ENCODE measurements at regions not wholly inside any gene's neighbourhood (a gene's known extent, or its start where the extent isn't known, plus 50 kb on each side); places are given as distances from the start of the nearest gene placed in this dataset.

DNA sequence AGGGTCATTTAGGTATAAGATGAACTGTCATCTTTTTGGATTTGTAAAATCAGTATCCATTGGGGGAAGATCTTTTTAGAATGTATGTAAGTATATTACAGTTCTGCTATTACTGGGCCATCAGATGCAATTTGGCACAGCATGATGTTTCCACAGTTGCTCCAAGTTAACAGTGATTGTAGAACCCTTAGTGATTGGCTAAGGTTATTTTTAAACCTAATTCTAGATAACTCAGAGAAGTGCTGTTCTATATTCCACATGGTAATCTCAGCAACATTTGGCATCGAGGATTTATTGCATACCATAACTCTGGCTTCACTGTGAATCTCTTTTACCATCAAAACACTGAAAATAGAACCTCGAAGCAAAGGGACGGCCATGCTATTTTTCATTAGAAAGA lies 215.7 kb upstream of the HAND2 start:
- 69% methylated on average over 3 of the region's 3 CpGs; no CpG with 5 or more reads in 1 of the 2 donors for WGBS, 2 donors (ENCODE audit: low coverage in 1 of 2)
- Histone ChIP-seq H3K9me3 (no peaks in the 10 kb centered on the region), H3K27ac (no peak overlapping the region), H3K4me3 (no peak overlapping the region), H3K27me3 (no peaks in the 10 kb centered on the region), H3K36me3 (no peaks in the 10 kb centered on the region), H3K4me1 (no peaks in the 10 kb centered on the region)
- no peak for TF ChIP-seq POLR2AphosphoS5 (IDR thresholded peaks at IDR 0.05)
- no peak for TF ChIP-seq EP300 (IDR thresholded peaks at IDR 0.05; ENCODE audit: low read depth)
- in situ Hi-C loops (cut with MboI; ENCODE audit: low pct_ligation_motif_present in 1 of 4, low pct_unique_long_range_greater_than_20kb in 1 of 4, low sequenced_read_pairs in 3 of 4) (no loop called here), intact Hi-C loops (cut with DNase I; ENCODE audit: low total_unique reads) (no loop called here)
- DNase-seq = no peak

DNA sequence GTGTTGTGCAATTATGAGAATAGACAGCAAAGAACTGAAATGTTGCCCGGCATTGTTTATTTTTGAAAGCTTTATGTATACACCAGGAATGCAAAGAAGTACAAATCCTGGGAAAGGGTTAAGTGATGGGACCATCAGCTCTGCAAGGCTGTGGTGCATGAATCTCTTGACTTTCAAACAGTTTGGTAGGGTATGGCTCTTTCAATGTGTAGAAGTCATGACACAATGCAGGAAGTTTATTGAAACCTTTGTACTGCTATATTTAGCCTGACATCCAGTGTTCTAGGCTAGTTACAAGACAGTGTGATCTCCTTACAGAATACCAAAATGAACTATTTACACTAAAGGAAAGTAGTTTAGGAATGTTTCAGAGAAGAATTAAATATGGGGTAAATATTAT lies 206.8 kb upstream of the HAND2 start:
- Histone ChIP-seq H3K9me3 (no peaks in the 10 kb centered on the region), H3K27me3 (no peaks in the 10 kb centered on the region), H3K27ac (no peak overlapping the region), H3K4me1 (peaks cover 0 to 8% (median 0%) of the 10 kb centered on the region in 4 donors), H3K4me3 (no peak overlapping the region), H3K36me3 (no peaks in the 10 kb centered on the region)
- TF ChIP-seq POLR2AphosphoS5 (IDR thresholded peaks at IDR 0.05) = no peak
- TF ChIP-seq EP300 (IDR thresholded peaks at IDR 0.05; ENCODE audit: low read depth) = no peak
- TF ChIP-seq, protein P1, sequence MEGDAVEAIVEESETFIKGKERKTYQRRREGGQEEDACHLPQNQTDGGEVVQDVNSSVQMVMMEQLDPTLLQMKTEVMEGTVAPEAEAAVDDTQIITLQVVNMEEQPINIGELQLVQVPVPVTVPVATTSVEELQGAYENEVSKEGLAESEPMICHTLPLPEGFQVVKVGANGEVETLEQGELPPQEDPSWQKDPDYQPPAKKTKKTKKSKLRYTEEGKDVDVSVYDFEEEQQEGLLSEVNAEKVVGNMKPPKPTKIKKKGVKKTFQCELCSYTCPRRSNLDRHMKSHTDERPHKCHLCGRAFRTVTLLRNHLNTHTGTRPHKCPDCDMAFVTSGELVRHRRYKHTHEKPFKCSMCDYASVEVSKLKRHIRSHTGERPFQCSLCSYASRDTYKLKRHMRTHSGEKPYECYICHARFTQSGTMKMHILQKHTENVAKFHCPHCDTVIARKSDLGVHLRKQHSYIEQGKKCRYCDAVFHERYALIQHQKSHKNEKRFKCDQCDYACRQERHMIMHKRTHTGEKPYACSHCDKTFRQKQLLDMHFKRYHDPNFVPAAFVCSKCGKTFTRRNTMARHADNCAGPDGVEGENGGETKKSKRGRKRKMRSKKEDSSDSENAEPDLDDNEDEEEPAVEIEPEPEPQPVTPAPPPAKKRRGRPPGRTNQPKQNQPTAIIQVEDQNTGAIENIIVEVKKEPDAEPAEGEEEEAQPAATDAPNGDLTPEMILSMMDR (IDR thresholded peaks at IDR 0.05) = no peak
- no peak for TF ChIP-seq POLR2A (IDR thresholded peaks at IDR 0.05)
- intact Hi-C loops (cut with DNase I; ENCODE audit: low total_unique reads) (no loop called here), in situ Hi-C loops (cut with MboI; ENCODE audit: low pct_ligation_motif_present in 1 of 4, low pct_unique_long_range_greater_than_20kb in 1 of 4, low sequenced_read_pairs in 3 of 4) (no loop called here)
- no peak for DNase-seq
- WGBS, 2 donors (ENCODE audit: low coverage in 1 of 2) = 68 to 70% methylated on average over 1 of the region's 1 CpG

DNA sequence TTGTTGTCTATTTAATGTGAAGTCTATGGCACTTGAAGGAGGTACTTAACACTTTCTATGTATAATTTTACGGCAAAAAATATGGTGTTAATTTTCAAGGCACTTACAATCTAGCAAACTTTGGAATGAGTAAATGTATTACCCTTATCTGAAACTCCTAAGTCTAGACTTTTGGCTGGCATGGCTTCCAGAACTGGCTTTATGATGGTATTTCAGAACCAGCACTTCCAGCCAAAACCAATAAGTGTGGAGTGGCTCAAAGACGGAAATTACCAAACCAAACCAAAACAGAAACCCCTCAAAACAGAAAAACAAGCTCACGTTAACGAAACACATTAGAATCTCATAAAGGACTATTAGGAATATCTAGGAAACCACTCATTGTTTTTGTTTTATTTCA lies 205.6 kb upstream of the HAND2 start:
- Histone ChIP-seq H3K4me1 (peaks cover 0 to 14% (median 0%) of the 10 kb centered on the region in 4 donors), H3K36me3 (no peaks in the 10 kb centered on the region), H3K27me3 (no peaks in the 10 kb centered on the region), H3K27ac (no peak overlapping the region), H3K9me3 (no peaks in the 10 kb centered on the region), H3K4me3 (no peak overlapping the region)
- DNase-seq = no peak
- TF ChIP-seq, protein P1 (IDR thresholded peaks at IDR 0.05) = no peak
- TF ChIP-seq POLR2AphosphoS5 (IDR thresholded peaks at IDR 0.05) = no peak
- no peak for TF ChIP-seq POLR2A (IDR thresholded peaks at IDR 0.05)
- TF ChIP-seq EP300 (IDR thresholded peaks at IDR 0.05; ENCODE audit: low read depth) = no peak
- 58 to 72% methylated on average over 4 of the region's 4 CpGs for WGBS, 2 donors (ENCODE audit: low coverage in 1 of 2)
- intact Hi-C loops (cut with DNase I; ENCODE audit: low total_unique reads) (no loop called here), in situ Hi-C loops (cut with MboI; ENCODE audit: low pct_ligation_motif_present in 1 of 4, low pct_unique_long_range_greater_than_20kb in 1 of 4, low sequenced_read_pairs in 3 of 4) (no loop called here)

DNA sequence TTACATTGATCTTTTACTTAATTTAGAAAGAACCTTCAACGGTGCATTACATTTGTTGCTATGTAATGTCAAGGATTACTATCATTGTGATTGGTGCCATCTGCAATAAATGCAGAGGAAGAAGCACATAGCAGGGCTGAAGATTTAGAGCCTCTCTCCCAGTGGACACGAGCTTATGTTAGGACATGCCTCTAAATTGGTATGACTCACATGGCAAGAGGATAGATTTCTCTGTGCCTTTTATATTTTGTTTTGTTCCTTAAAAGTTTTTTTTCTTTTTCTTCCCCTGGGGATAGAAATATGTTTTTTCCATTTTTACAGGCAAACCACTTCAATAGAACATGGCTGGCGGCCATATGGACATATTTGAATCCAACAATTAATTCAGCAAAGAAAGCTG lies 205.0 kb upstream of the HAND2 start:
- TF ChIP-seq EP300 (IDR thresholded peaks at IDR 0.05; ENCODE audit: low read depth) (no peak), POLR2AphosphoS5 (IDR thresholded peaks at IDR 0.05) (no peak)
- intact Hi-C loops (cut with DNase I; ENCODE audit: low total_unique reads) (no loop called here), in situ Hi-C loops (cut with MboI; ENCODE audit: low pct_ligation_motif_present in 1 of 4, low pct_unique_long_range_greater_than_20kb in 1 of 4, low sequenced_read_pairs in 3 of 4) (no loop called here)
- DNase-seq = no peak
- Histone ChIP-seq H3K9me3 (no peaks in the 10 kb centered on the region), H3K4me1 (peaks cover 0 to 14% (median 0%) of the 10 kb centered on the region in 4 donors), H3K4me3 (no peak overlapping the region), H3K27ac (no peak overlapping the region), H3K36me3 (no peaks in the 10 kb centered on the region), H3K27me3 (no peaks in the 10 kb centered on the region)
- 63 to 64% methylated on average over 2 to 3 of the region's 3 CpGs for WGBS, 2 donors (ENCODE audit: low coverage in 1 of 2)

DNA sequence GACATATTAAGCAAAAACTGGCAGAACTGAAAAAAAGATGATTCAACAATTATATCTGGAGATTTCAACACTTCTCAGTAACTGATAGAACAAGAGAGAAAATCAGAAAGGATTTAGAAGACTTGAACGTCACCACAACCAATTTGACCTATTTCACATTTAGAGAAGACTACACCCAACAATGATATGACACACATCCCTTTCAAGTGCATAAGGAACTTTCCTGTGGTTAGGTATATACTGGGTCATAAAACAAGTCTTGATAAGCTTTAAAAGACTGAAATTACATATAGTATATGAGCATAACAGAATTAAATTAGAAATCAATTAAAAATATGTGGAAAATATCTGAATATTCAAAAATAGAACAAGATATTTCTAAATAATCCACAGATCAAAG lies 201.2 kb upstream of the HAND2 start:
- no peak overlapping the region for H3K4me3 ChIP-seq
- TF ChIP-seq, protein P1 (IDR thresholded peaks at IDR 0.05) = no peak
- TF ChIP-seq POLR2AphosphoS5 (IDR thresholded peaks at IDR 0.05) (no peak), POLR2A (IDR thresholded peaks at IDR 0.05) (no peak), EP300 (IDR thresholded peaks at IDR 0.05; ENCODE audit: low read depth) (no peak)
- H3K36me3 ChIP-seq = no peaks in the 10 kb centered on the region
- peaks cover 3 to 6% of the 10 kb centered on the region in 2 donors for H3K9me3 ChIP-seq
- H3K27me3 ChIP-seq = no peaks in the 10 kb centered on the region
- 33 to 49% methylated on average over 1 of the region's 1 CpG for WGBS, 2 donors (ENCODE audit: low coverage in 1 of 2)
- no peak overlapping the region for H3K27ac ChIP-seq
- intact Hi-C loops (cut with DNase I; ENCODE audit: low total_unique reads) = no loop called here
- in situ Hi-C loops (cut with MboI; ENCODE audit: low pct_ligation_motif_present in 1 of 4, low pct_unique_long_range_greater_than_20kb in 1 of 4, low sequenced_read_pairs in 3 of 4) = no loop called here
- DNase-seq = no peak
- peaks cover 0 to 6% (median 0%) of the 10 kb centered on the region in 4 donors for H3K4me1 ChIP-seq

Measured in transverse colon (tissue), 4 donors.